GM03348 (cell line): ENCODE measurements at regions not wholly inside any gene's neighbourhood (a gene's known extent, or its start where the extent isn't known, plus 50 kb on each side); places are given as distances from the start of the nearest gene placed in this dataset.

Source experiments
- DNase-seq: peaks from one replicate; pipeline ENCODE4 v3.0.0; 2012; ENCODE audit warnings: low spot score

GRCh38 chr17:83178533-83179304, 99.3 kb downstream of the METRNL start:
- no peak for DNase-seq

- DNase-seq: no peak
Observed at GRCh38 chr17:83179374-83179773, 100.0 kb downstream of the METRNL start.

GRCh38 chr17:83179811-83180210, 100.4 kb downstream of the METRNL start:
- DNase-seq: no peak

- no peak for DNase-seq
Observed at GRCh38 chr17:83180264-83180995, 101.0 kb downstream of the METRNL start.

- no peak for DNase-seq
Observed at GRCh38 chr17:83180996-83181481, 101.6 kb downstream of the METRNL start.

- no peak for DNase-seq
Observed at GRCh38 chr17:83181991-83182619, 102.7 kb downstream of the METRNL start.

- DNase-seq: no peak
Observed at GRCh38 chr17:83182620-83183101, 103.3 kb downstream of the METRNL start.

DNA sequence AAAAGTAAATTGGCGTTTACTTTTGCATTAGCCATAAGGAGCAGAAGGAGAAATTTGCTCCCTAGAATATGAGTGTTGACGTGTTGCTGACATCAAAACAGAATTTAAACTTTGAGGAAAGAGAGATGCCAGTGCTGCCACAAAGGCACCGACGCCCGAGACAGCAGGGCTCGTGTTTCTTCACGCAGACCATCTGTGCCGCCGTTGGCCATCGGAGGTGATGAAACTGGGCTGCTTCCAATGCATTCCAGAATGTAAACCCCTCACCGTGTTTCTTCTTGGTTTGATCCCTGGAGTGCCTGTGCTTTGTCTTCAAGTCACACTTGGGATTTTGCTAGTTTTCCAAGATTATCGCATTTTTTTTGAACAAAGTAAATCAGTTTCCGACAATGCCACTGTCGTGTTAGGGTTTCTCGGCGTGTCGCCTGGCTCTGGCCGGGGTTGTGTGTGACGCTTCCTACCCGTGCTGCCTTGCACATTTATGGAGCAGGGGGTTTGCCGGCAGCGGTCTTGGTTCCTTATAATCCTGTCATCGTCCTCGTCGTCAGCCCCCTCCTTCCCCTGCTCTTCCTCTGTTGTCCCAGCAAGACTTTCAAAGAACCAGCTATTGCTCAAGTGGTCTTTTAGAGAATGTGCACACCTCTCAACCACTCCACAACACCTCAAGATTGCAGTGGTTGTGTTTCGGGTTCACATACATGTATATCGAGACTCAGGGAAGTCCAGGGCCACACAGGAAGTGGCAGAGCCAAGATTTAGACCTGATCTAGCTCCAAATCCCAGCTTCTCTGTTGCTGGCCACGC, 103.9 kb downstream of the METRNL start:
- DNase-seq: no peak

- DNase-seq: no peak
Observed at GRCh38 chr17:83183951-83184506, 104.6 kb downstream of the METRNL start.

DNA sequence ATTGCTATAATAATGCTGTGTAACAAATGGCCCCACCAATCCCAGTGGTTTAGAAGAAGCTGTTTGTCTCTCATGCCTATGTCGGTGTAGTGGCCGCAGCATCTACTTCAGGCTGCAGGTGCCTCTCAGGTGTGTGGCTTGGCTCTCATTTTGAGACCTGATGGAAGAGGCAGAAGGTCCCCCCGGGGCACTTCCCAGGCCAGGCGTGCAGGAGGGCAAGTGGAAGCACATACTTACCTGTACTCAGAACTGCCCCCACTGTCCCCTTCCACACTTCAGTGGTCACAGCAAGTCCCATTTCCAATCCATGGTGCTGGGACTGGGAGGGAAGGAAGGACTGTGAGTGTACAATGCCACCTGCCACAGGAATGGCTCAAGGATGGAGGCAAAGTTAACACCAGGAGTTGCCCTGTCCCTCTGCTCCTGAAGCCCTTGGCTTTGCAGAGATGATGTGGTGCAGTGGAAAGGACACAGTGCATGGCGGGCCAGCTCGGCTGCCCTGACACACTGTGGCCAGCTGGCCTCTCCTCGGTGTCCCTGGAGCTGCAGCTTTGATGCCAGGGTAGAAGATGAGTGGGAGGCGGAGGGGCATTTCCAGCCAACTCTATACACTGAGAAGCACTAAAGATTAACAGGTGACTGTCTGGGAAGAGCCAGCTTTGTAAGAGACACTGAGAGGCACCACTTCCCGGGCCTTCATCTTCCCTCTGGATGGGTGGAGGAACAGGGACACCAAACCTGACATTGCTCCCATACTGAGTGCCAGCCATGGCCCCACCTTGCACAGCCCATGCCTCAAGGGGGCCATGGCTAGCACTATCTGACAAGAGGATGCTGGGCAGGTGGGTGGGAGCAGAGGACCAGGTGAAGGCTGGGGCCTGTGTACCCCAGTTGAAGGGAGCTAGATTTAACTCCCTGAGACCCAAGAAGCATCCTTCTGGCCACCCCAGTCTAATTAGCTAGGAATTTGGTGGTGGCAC, 105.9 kb downstream of the METRNL start:
- DNase-seq: no peak

GRCh38 chr17:83186226-83186625, 106.8 kb downstream of the METRNL start:
- no peak for DNase-seq

- DNase-seq: no peak
Observed at GRCh38 chr17:83186751-83187421, 107.5 kb downstream of the METRNL start.

- DNase-seq: no peak
Observed at GRCh38 chr17:83187782-83188311, 108.4 kb downstream of the METRNL start.

GRCh38 chr17:83189044-83190003, 109.9 kb downstream of the METRNL start:
- DNase-seq: peak; percentile 81

DNA sequence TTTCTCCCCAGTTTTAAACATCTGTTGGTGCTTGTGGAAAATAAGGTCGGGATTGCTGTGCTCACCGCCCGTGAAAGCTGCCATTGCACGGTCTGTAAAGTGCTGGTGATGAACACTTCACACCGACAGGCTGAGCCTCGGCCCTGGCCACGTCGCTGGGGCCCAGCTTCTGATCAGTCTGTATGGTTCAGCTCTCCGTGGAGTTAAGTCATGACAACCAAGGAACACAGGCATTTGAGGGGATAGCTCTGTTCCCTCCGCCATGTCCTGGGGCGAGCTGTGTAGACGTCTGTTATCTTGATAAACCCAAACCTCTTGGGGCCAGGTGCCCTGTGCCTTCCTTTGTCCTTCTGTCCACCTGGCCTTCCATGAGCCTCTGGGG, 110.6 kb downstream of the METRNL start:
- no peak for DNase-seq

DNA sequence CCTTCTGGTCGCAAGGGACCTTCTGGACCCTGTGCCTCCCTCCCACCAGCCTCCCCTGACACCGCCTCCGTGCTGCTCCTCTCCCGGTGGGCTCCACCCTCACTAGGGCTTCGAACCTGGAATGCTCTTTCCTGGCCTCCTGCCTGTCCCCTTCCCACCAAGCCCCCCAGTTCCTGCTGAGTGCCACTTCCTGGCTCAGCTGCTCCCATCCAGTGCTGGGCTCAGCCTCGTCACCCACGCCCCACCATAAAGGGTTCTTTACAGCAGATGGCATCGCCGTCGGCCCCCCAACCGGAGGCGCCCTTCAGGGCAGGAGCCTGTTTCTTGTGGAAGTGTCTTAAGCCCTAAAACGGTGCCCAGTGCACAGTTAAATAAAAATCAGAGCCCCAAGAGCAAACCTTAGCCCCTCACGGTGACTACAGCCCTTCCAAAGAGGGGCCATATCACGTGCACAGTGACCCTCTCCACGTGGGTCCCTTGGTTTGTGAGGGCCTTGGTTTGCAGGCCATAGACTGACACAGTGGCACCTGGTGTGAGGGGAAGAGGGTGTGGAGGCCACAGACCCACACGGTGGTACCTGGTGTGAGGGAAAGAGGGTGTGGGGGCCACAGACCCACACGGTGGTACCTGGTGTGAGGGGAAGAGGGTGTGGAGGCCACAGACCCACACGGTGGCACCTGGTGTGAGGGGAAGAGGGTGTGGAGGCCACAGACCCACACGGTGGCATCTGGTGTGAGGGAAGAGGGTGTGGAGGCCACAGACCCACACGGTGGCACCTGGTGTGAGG, 111.4 kb downstream of the METRNL start:
- no peak for DNase-seq

GRCh38 chr17:83191388-83192160, 112.2 kb downstream of the METRNL start:
- no peak for DNase-seq
